A673 (cell line): ENCODE measurements at regions not wholly inside any gene's neighbourhood (a gene's known extent, or its start where the extent isn't known, plus 50 kb on each side); places are given as distances from the start of the nearest gene placed in this dataset.
A peak's percentile ranks its signal among the peaks of the same experiment; 100 is the strongest.

Experiments used
- BruUV-seq: library from RNA; stranded (reverse); fragments of 400-500 nt; replicated peaks from 2 replicates; lab custom pipeline; 2021; lab: Mats Ljungman, UMichigan
- CTCF ChIA-PET: fragments of 300-600 bp; sonication (Branson Sonifier 250); formaldehyde crosslinking; loops from one replicate; lab custom pipeline; 2022; ENCODE audit warnings: antibody characterized with exemption; lab: Charles Lee
- POLR2A ChIA-PET: fragments of 300-600 bp; sonication (Branson Sonifier 250); formaldehyde crosslinking; loops from one replicate; lab custom pipeline; 2022; ENCODE audit warnings: antibody characterized with exemption; ENCODE audit not compliant: low non-redundant PET; lab: Charles Lee
- DNase-seq: peaks from one replicate; pipeline ENCODE4 v3.0.0-alpha.2; 2015; ENCODE audit warnings: low spot score
- H3K27ac ChIP-seq: fragments of 200-600 bp; sonication (generic); 2 replicates; pipeline ENCODE4 v1.5.1; 2016; ENCODE audit warnings: mixed run types, low read depth, mild to moderate bottlenecking, mixed read lengths, antibody characterized with exemption, low read length; ENCODE audit not compliant: poor library complexity, severe bottlenecking
- H3K27me3 ChIP-seq: fragments of 200-600 bp; sonication (generic); replicated peaks from 2 replicates; pipeline ENCODE4 v1.6.1; 2017; ENCODE audit warnings: mixed run types, low read depth, mild to moderate bottlenecking, mixed read lengths, antibody characterized with exemption, low read length; ENCODE audit not compliant: insufficient read depth, poor library complexity
- H3K36me3 ChIP-seq: fragments of 200-600 bp; sonication (generic); 2 replicates; pipeline ENCODE4 v1.6.1; 2016; ENCODE audit warnings: mixed run types, mild to moderate bottlenecking, mixed read lengths, antibody characterized with exemption, low read length; ENCODE audit not compliant: insufficient read depth, poor library complexity, severe bottlenecking
- H3K4me1 ChIP-seq: fragments of 200-600 bp; sonication (generic); 2 replicates; pipeline ENCODE4 v1.6.1; 2017; ENCODE audit warnings: mixed run types, mild to moderate bottlenecking, mixed read lengths, antibody characterized with exemption, low read length; ENCODE audit not compliant: insufficient read depth, poor library complexity, severe bottlenecking
- H3K4me3 ChIP-seq: fragments of 200-600 bp; sonication (generic); 2 replicates; pipeline ENCODE4 v1.5.1; 2016; ENCODE audit warnings: low read depth, mixed run types, mild to moderate bottlenecking, mixed read lengths, low read length; ENCODE audit not compliant: poor library complexity, severe bottlenecking
- H3K9me3 ChIP-seq: fragments of 200-600 bp; sonication (generic); 2 replicates; pipeline ENCODE4 v1.6.1; 2016; ENCODE audit warnings: mixed run types, low read depth, mild to moderate bottlenecking, mixed read lengths, antibody characterized with exemption, low read length; ENCODE audit not compliant: poor library complexity, severe bottlenecking
- EZH2 ChIP-seq: fragments of 200-600 bp; sonication (generic); IDR thresholded peaks from 2 replicates; pipeline ENCODE4 v1.6.1; 2017; ENCODE audit warnings: borderline replicate concordance, low read depth, mild to moderate bottlenecking, mixed read lengths, antibody characterized with exemption, low read length; ENCODE audit not compliant: poor library complexity, severe bottlenecking
- intact Hi-C: fragments of 100-400 bp; cut with micrococcal nuclease; formaldehyde crosslinking; loops from one replicate; pipeline ENCODE4 v1.10.0; 2022; ENCODE audit not compliant: unreplicated experiment
- TF ChIP-seq, protein P1 (sequence below): fragments of 300-800, 200-600 bp; sonication (generic); conservative IDR thresholded peaks from 2 replicates; pipeline ENCODE4 v1.5.1; 2017; ENCODE audit warnings: low read depth, mild to moderate bottlenecking, antibody characterized with exemption, low read length, moderate library complexity, mixed read lengths

DNA sequence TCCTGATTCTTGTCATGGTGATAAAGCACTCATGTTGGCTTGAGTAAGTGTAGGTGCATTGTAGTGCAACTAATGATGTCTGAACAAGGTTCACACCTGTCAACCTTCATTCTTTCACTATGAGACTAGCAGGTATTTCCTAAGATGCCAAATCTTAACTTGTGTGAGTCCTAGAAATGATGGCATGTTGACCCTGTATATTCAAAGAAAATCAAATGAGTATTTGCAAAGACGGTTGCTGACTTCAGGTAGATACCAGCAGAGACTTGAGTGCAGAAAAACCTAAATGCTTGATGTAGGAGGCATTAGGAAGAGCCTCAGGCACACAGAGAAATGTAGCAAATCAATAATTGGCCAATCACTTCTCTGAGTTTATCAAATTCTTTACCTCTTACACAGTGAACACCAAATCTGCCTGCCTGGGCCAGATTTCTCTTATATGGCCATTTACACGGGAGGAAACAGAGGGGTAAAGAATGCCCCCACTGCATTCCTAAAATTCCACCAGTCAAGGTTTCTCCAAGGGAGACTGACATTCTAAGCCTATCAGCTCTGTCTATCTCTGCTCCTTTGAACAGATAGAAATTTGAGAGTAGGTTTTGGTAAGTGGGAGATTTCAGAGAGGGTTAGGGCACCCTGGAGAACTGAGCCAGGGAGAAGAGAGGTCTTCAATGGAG, 488.6 kb upstream of the WWC1 start:
- no peaks in the 10 kb centered on the region for H3K36me3 ChIP-seq
- intact Hi-C loops, result loop anchor here (10.0 kb wide), 1 partner anchor 62 kb away; no protein-coding TSS in a partner anchor
- no peaks in the 10 kb centered on the region for H3K27me3 ChIP-seq
- no peak for TF ChIP-seq EZH2
- TF ChIP-seq, protein P1, sequence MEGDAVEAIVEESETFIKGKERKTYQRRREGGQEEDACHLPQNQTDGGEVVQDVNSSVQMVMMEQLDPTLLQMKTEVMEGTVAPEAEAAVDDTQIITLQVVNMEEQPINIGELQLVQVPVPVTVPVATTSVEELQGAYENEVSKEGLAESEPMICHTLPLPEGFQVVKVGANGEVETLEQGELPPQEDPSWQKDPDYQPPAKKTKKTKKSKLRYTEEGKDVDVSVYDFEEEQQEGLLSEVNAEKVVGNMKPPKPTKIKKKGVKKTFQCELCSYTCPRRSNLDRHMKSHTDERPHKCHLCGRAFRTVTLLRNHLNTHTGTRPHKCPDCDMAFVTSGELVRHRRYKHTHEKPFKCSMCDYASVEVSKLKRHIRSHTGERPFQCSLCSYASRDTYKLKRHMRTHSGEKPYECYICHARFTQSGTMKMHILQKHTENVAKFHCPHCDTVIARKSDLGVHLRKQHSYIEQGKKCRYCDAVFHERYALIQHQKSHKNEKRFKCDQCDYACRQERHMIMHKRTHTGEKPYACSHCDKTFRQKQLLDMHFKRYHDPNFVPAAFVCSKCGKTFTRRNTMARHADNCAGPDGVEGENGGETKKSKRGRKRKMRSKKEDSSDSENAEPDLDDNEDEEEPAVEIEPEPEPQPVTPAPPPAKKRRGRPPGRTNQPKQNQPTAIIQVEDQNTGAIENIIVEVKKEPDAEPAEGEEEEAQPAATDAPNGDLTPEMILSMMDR, result no peak
- no peak overlapping the region for H3K4me3 ChIP-seq
- CTCF ChIA-PET, result no interaction called here
- no peaks in the 10 kb centered on the region for H3K9me3 ChIP-seq
- peaks cover 16% of the 10 kb centered on the region for H3K4me1 ChIP-seq
- H3K27ac ChIP-seq, result no peak overlapping the region
- POLR2A ChIA-PET, result no interaction called here
- BruUV-seq, result no TSS peak
- DNase-seq, result peak; percentile 41

DNA sequence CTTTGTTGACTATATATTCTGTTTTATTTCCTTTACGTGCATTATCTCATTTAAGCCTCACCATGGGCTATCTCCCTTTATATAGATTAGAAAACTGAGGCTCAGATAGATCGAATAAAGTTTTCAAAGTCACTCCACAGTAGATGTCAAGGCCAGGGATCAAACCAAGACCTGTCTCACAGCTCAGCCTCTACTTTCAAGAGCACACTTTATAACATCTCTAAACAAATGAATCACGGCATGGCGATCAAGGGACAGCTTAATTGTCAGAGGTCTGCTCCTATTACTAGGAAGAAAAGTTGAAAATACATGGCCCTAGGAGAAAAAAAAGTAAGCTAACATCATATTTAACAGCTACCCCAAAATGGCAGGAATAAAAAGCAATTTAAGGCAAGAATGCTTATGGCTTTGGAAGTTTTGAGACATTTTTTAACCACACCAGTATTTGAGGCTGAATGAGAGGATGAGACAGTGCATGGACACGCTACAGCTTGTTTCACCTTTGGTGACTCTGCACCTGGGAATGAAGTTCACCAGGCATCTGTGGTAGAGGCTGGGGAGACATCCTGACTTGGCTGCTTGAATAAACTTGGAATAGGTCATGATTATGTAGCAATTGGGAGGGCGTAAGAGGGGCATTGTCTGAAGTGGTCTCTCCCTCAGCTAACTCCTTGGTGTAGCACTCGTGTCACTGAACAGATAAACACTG, 486.8 kb upstream of the WWC1 start:
- intact Hi-C loops, result loop anchor here (10.0 kb wide), 1 partner anchor 60 kb away; no protein-coding TSS in a partner anchor
- Histone ChIP-seq H3K27me3 (no peaks in the 10 kb centered on the region), H3K9me3 (no peaks in the 10 kb centered on the region), H3K36me3 (no peaks in the 10 kb centered on the region), H3K4me3 (no peak overlapping the region), H3K4me1 (peaks cover 20% of the 10 kb centered on the region), H3K27ac (no peak overlapping the region)
- ChIA-PET CTCF (no interaction called here), POLR2A (interaction anchor here (0.7 kb wide), 1 partner anchor 92 kb away, joined by 3 read pairs; no protein-coding TSS in a partner anchor)
- DNase-seq, result no peak
- BruUV-seq, result no TSS peak
- TF ChIP-seq, protein P1, result no peak
- no peak for TF ChIP-seq EZH2

DNA sequence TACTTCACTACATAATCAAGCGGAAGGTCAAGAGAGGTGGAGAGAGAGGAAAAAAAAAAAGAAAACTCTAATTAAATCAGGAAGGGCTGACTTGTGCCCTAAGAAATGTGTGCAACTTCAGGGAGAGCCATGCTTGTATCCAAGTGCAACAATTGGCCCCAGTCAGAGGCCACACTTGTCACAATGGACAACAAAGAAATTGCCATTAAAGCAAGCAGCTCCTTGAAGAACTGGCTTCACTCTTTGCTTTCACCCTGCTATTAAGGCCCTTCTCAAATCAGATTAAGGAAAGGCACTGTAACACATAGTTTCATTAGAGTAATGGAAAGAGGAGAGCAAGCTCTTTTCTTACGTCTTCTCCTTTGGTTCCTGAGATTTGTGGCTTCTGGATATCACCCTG, 480.9 kb upstream of the WWC1 start:
- no peak for TF ChIP-seq EZH2
- BruUV-seq, result no TSS peak
- intact Hi-C loops, result no loop called here
- Histone ChIP-seq H3K36me3 (no peaks in the 10 kb centered on the region), H3K9me3 (no peaks in the 10 kb centered on the region), H3K4me1 (peaks cover 12% of the 10 kb centered on the region), H3K27me3 (no peaks in the 10 kb centered on the region), H3K4me3 (no peak overlapping the region), H3K27ac (no peak overlapping the region)
- no peak for DNase-seq
- ChIA-PET POLR2A (no interaction called here), CTCF (no interaction called here)
